ENCODE measurements at regions not wholly inside any gene's neighbourhood (a gene's known extent, or its start where the extent isn't known, plus 50 kb on each side); places are given as distances from the start of the nearest gene placed in this dataset.

DNA sequence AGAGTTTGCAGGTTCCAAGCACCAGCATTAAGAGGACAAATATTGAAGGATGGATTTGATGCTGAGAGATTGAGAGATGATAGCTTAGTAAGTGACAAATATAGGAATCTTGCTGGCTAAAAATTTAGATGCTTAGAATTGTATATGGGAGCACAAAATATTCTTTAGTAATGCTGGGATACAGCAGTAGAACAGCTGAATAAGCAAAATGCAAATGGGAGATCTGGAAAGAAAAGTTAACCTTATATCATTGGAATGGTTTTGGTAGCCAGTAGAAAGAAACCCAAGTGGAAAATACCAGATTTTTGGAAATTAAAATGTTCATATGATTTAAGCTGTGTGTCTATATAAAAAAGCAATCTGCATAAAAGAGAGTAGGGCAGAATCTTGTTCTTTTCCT lies 308.6 kb upstream of the CPEB2 start:
- H3K56ac ChIP-seq (ENCODE audit: insufficient read length, low read depth, low read length) = no peak overlapping the region
- no peaks in the 10 kb centered on the region for H3K9me3 ChIP-seq (ENCODE audit: control insufficient read depth, low read depth, low read length)
- Mint-ChIP-seq H3K36me3 (ENCODE audit: insufficient read depth in 1 of 3, low read depth in 3 of 3) (peaks cover 7 to 14% (median 12%) of the 10 kb centered on the region in 3 experiments), H3K27ac (no peak overlapping the region), H3K9me3 (peaks cover 17 to 24% of the 10 kb centered on the region in 2 experiments; a peak in 4 of 5 replicates), H3K27me3 (ENCODE audit: low read depth) (no peaks in the 10 kb centered on the region), H3K4me1 (no peaks in the 10 kb centered on the region), H3K4me3 (no peak overlapping the region)
- H4K5ac ChIP-seq (ENCODE audit: insufficient read length, low read depth, low read length) = no peak overlapping the region
- DNase-seq = no peak
- no peaks in the 10 kb centered on the region for H3K23me2 ChIP-seq (ENCODE audit: insufficient read length, low read depth, low read length, poor library complexity, severe bottlenecking)
- no peak overlapping the region for H3K27ac ChIP-seq (ENCODE audit: insufficient read length, low read depth, low read length)
- no peak overlapping the region for H4K8ac ChIP-seq (replicated peaks; ENCODE audit: insufficient read length, low read depth, low read length)
- no peak overlapping the region for H3K23ac ChIP-seq (ENCODE audit: insufficient read length, low read depth, low read length)
- H3K4me1 ChIP-seq (ENCODE audit: insufficient read depth, low read length) = no peaks in the 10 kb centered on the region
- H2BK15ac ChIP-seq (ENCODE audit: low read depth, low read length) = no peak overlapping the region
- no peak overlapping the region for H2AFZ ChIP-seq (ENCODE audit: low read length)
- H2AK5ac ChIP-seq (ENCODE audit: insufficient read length, low read length) = no peak overlapping the region
- no peak overlapping the region for H2BK20ac ChIP-seq (ENCODE audit: low read depth, low read length, poor library complexity, severe bottlenecking)
- H3K79me2 ChIP-seq (ENCODE audit: insufficient read depth, low read length) = no peaks in the 10 kb centered on the region
- H3K4ac ChIP-seq (ENCODE audit: low read depth, low read length) = no peak overlapping the region
- no peaks in the 10 kb centered on the region for H4K20me1 ChIP-seq (ENCODE audit: control insufficient read depth, insufficient read depth, insufficient read length)
- H3K9ac ChIP-seq (ENCODE audit: extremely low read depth, insufficient read length, low read length) = no peak overlapping the region
- H3T11ph ChIP-seq (ENCODE audit: low read length) = no peak overlapping the region
- H3K79me1 ChIP-seq (ENCODE audit: insufficient read depth, low read depth, low read length, poor library complexity, severe bottlenecking) = no peaks in the 10 kb centered on the region
- no peak overlapping the region for H2BK120ac ChIP-seq (ENCODE audit: low read depth, low read length, poor library complexity, severe bottlenecking)
- no peak overlapping the region for H4K91ac ChIP-seq (ENCODE audit: insufficient read length, low read depth, low read length)
- no peak overlapping the region for H2BK5ac ChIP-seq (ENCODE audit: insufficient read length, low read length)
- no peak overlapping the region for H3K14ac ChIP-seq (ENCODE audit: insufficient read depth, low read length)
- H3K18ac ChIP-seq (ENCODE audit: insufficient read length, low read depth, low read length) = no peak overlapping the region
- H3K4me2 ChIP-seq (ENCODE audit: insufficient read depth, insufficient read length, low read length) = no peak overlapping the region
- no peak for TF ChIP-seq CTCF (conservative IDR thresholded peaks at IDR 0.05)
- no peaks in the 10 kb centered on the region for H3K27me3 ChIP-seq (ENCODE audit: insufficient read depth, low read length)
- no peak overlapping the region for H2BK12ac ChIP-seq (ENCODE audit: insufficient read length, low read depth, low read length)

All from H9 (cell line).